Stimulated activated CD4-positive, alpha-beta T cell treated with anti-CD3 and anti-CD28 coated beads, Interleukin-15, amount 100 ng/mL, for 48 hours (primary cell): ENCODE measurements at regions not wholly inside any gene's neighbourhood (a gene's known extent, or its start where the extent isn't known, plus 50 kb on each side); places are given as distances from the start of the nearest gene placed in this dataset.

Source experiments
- DNase-seq, 2 donors: peaks; one replicate each; pipeline ENCODE4 v3.0.0-alpha.2; 2020; ENCODE audit warnings: low read depth in 2 of 2

GRCh38 chr4:176902710-176903323 is 110.1 kb upstream of the VEGFC start:
- no peak for DNase-seq

- DNase-seq, result no peak
Measured at GRCh38 chr4:176906709-176907108, 114.0 kb upstream of the VEGFC start.

GRCh38 chr4:176910646-176911045 is 117.9 kb upstream of the VEGFC start:
- no peak for DNase-seq

GRCh38 chr4:176919631-176920030 is 126.9 kb upstream of the VEGFC start:
- no peak for DNase-seq

- DNase-seq, result no peak
Measured at GRCh38 chr4:176920694-176921093, 128.0 kb upstream of the VEGFC start.

GRCh38 chr4:176921256-176921655 is 128.5 kb upstream of the VEGFC start:
- no peak for DNase-seq

- no peak for DNase-seq
Measured at GRCh38 chr4:176924238-176924637, 131.5 kb upstream of the VEGFC start.

GRCh38 chr4:176925962-176926361 is 133.2 kb upstream of the VEGFC start:
- no peak for DNase-seq

GRCh38 chr4:176927117-176927516 is 134.4 kb upstream of the VEGFC start:
- no peak for DNase-seq

GRCh38 chr4:176927664-176928063 is 134.9 kb upstream of the VEGFC start:
- DNase-seq, result no peak

GRCh38 chr4:176939445-176939844 is 146.7 kb upstream of the VEGFC start:
- DNase-seq, result no peak

GRCh38 chr4:176945334-176945733 is 152.6 kb upstream of the VEGFC start:
- no peak for DNase-seq

- DNase-seq, result no peak
Measured at GRCh38 chr4:176949029-176949428, 156.3 kb upstream of the VEGFC start.

- no peak for DNase-seq
Measured at GRCh38 chr4:176953021-176953420, 160.3 kb upstream of the VEGFC start.

GRCh38 chr4:176957353-176958118 is 164.8 kb upstream of the VEGFC start:
- no peak for DNase-seq

GRCh38 chr4:176959980-176960379 is 167.3 kb upstream of the VEGFC start:
- no peak for DNase-seq

GRCh38 chr4:176963121-176963520 is 170.4 kb upstream of the VEGFC start:
- no peak for DNase-seq

- no peak for DNase-seq
Measured at GRCh38 chr4:176964116-176964691, 171.5 kb upstream of the VEGFC start.

GRCh38 chr4:176967586-176967985 is 174.9 kb upstream of the VEGFC start:
- no peak for DNase-seq

- no peak for DNase-seq
Measured at GRCh38 chr4:176968094-176968493, 175.4 kb upstream of the VEGFC start.

GRCh38 chr4:176969011-176969410 is 176.3 kb upstream of the VEGFC start:
- no peak for DNase-seq

GRCh38 chr4:176970853-176971252 is 178.1 kb upstream of the VEGFC start:
- DNase-seq, result no peak

GRCh38 chr4:176971576-176972115 is 178.9 kb upstream of the VEGFC start:
- DNase-seq, result no peak
